NCI-H128 (cell line): ENCODE measurements at regions not wholly inside any gene's neighbourhood (a gene's known extent, or its start where the extent isn't known, plus 50 kb on each side); places are given as distances from the start of the nearest gene placed in this dataset.
"Not testable (repeated sequence)": the region's sequence is repeated elsewhere in the genome, so short reads cannot be mapped to it uniquely, and the experiment has no call there.

Experiments
- DNase-seq: peaks from one replicate; lab custom pipeline; 2025; ENCODE audit not compliant: unreplicated experiment; lab: John Stamatoyannopoulos, UW

- DNase-seq: no peak
Measured at GRCh38 chr13:73815796-73816195, 318.4 kb downstream of the KLF12 start.

- no peak for DNase-seq
Measured at GRCh38 chr13:73810647-73811046, 323.6 kb downstream of the KLF12 start.

- no peak for DNase-seq
Measured at GRCh38 chr13:73809561-73809960, 324.6 kb downstream of the KLF12 start.

GRCh38 chr13:73808318-73808717, 325.9 kb downstream of the KLF12 start:
- DNase-seq: no peak

- DNase-seq: not testable (repeated sequence)
Measured at GRCh38 chr13:73805326-73805958, 328.8 kb downstream of the KLF12 start.

- DNase-seq: no peak
Measured at GRCh38 chr13:73803997-73804396, 330.2 kb downstream of the KLF12 start.

GRCh38 chr13:73800011-73800410, 334.2 kb downstream of the KLF12 start:
- DNase-seq: no peak

GRCh38 chr13:73794755-73795154, 339.4 kb downstream of the KLF12 start:
- no peak for DNase-seq

- no peak for DNase-seq
Measured at GRCh38 chr13:73793361-73793760, 340.8 kb downstream of the KLF12 start.

GRCh38 chr13:73792796-73793195, 341.4 kb downstream of the KLF12 start:
- DNase-seq: no peak

GRCh38 chr13:73782450-73783449, 351.5 kb downstream of the KLF12 start:
- DNase-seq: no peak

GRCh38 chr13:73781384-73781783, 352.8 kb downstream of the KLF12 start:
- no peak for DNase-seq

- DNase-seq: no peak
Measured at GRCh38 chr13:73779881-73780280, 354.3 kb downstream of the KLF12 start.

- DNase-seq: no peak
Measured at GRCh38 chr13:73778242-73778864, 355.9 kb downstream of the KLF12 start.

- no peak for DNase-seq
Measured at GRCh38 chr13:73777134-73777533, 357.1 kb downstream of the KLF12 start.

- DNase-seq: no peak
Measured at GRCh38 chr13:73776151-73776785, 357.9 kb downstream of the KLF12 start.

GRCh38 chr13:73773168-73773549, 361.0 kb downstream of the KLF12 start:
- DNase-seq: no peak

GRCh38 chr13:73772449-73773167, 361.6 kb downstream of the KLF12 start:
- DNase-seq: no peak

- no peak for DNase-seq
Measured at GRCh38 chr13:73767747-73768315, 366.4 kb downstream of the KLF12 start.

GRCh38 chr13:73767191-73767741, 366.9 kb downstream of the KLF12 start:
- peak; percentile 5 for DNase-seq
